OCI-LY3 (cell line): ENCODE measurements at regions not wholly inside any gene's neighbourhood (a gene's known extent, or its start where the extent isn't known, plus 50 kb on each side); places are given as distances from the start of the nearest gene placed in this dataset.

Experiments
- H2AFZ ChIP-seq: fragments of 200-600, 300-600 bp; shearing (Covaris generic); 2 replicates; pipeline ENCODE4 v1.6.0; 2014; ENCODE audit warnings: antibody characterized with exemption, low read depth, low read length
- H3K27ac ChIP-seq: fragments of 200-600, 300-600 bp; sonication (generic); 2 replicates; pipeline ENCODE4 v1.5.1; 2014; ENCODE audit warnings: mild to moderate bottlenecking, low read length, moderate library complexity, mixed read lengths
- H3K27me3 ChIP-seq: fragments of 200-600, 300-600 bp; sonication (generic); 2 replicates; pipeline ENCODE4 v1.6.1; 2014; ENCODE audit warnings: low read depth, low read length, mixed read lengths
- H3K36me3 ChIP-seq: fragments of 200-600, 300-600 bp; sonication (generic); replicated peaks from 2 replicates; pipeline ENCODE3; 2014; ENCODE audit warnings: low read depth, low read length, mixed read lengths
- H3K4me1 ChIP-seq: fragments of 300-600, 200-600 bp; sonication (generic); 2 replicates; pipeline ENCODE4 v1.6.1; 2014; ENCODE audit warnings: low read length, mixed read lengths
- H3K4me2 ChIP-seq: fragments of 200-600, 300-600 bp; sonication (generic); 2 replicates; pipeline ENCODE4 v1.6.1; 2014; ENCODE audit warnings: low read length, mixed read lengths
- H3K4me3 ChIP-seq: fragments of 300-600, 200-600 bp; sonication (generic); 2 replicates; pipeline ENCODE4 v1.5.1; 2014; ENCODE audit warnings: antibody characterized with exemption, mild to moderate bottlenecking, low read length, moderate library complexity
- H3K79me2 ChIP-seq: fragments of 300-600, 200-600 bp; shearing (Covaris generic); 2 replicates; pipeline ENCODE4 v1.6.1; 2014; ENCODE audit warnings: mild to moderate bottlenecking, low read length, mixed read lengths
- H3K9ac ChIP-seq: fragments of 300-600, 200-600 bp; shearing (Covaris generic); 2 replicates; pipeline ENCODE4 v1.6.0; 2014; ENCODE audit warnings: mild to moderate bottlenecking, low read length, moderate library complexity
- H3K9me3 ChIP-seq: fragments of 200-600, 300-600 bp; shearing (Covaris generic); 2 replicates; pipeline ENCODE4 v1.6.1; 2014; ENCODE audit warnings: low read length, mixed read lengths; ENCODE audit not compliant: insufficient read depth
- H4K20me1 ChIP-seq: fragments of 200-600, 300-600 bp; sonication (generic); 2 replicates; pipeline ENCODE4 v1.6.1; 2016; ENCODE audit warnings: low read length, mixed read lengths; ENCODE audit not compliant: insufficient read depth
- EZH2phosphoT487 ChIP-seq: fragments of 200-600 bp; shearing (Covaris generic); IDR thresholded peaks from 2 replicates; pipeline ENCODE4 v1.6.1; 2018; ENCODE audit warnings: antibody characterized with exemption, mixed run types, low read depth
- TF ChIP-seq, protein P1 (sequence below): fragments of 200-600, 300-600 bp; sonication (generic); IDR thresholded peaks from 2 replicates; pipeline ENCODE4 v1.5.1; 2014; ENCODE audit warnings: antibody characterized with exemption, low read length, low read depth

DNA sequence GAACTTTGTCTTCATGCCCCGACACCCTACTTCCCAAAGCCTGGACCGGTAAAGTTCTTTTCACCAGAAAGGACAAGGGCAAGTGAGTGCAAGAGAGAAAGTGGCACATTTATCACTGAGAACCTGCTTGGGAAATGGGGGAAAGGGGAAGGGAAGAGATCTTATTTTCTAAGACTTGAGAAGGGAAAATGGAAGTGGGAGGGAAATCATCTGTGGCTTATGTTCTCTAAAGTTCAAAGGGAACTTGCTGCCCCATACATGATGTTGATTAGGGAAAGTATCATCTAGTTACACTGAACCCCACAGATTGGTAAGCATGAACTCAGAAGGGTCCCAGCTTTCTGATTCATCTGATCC, 199.5 kb upstream of the LPP start:
- Histone ChIP-seq H3K27me3 (peaks cover 45% of the 10 kb centered on the region), H3K79me2 (no peaks in the 10 kb centered on the region), H3K4me3 (no peak overlapping the region), H3K4me1 (peaks cover 26% of the 10 kb centered on the region), H4K20me1 (no peaks in the 10 kb centered on the region), H2AFZ (no peak overlapping the region), H3K9me3 (peaks cover 8% of the 10 kb centered on the region; the same call in 1 of the 2 replicates), H3K36me3 (no peaks in the 10 kb centered on the region), H3K4me2 (no peak overlapping the region), H3K27ac (no peak overlapping the region), H3K9ac (no peak overlapping the region)
- TF ChIP-seq EZH2phosphoT487, result no peak
- TF ChIP-seq, protein P1, sequence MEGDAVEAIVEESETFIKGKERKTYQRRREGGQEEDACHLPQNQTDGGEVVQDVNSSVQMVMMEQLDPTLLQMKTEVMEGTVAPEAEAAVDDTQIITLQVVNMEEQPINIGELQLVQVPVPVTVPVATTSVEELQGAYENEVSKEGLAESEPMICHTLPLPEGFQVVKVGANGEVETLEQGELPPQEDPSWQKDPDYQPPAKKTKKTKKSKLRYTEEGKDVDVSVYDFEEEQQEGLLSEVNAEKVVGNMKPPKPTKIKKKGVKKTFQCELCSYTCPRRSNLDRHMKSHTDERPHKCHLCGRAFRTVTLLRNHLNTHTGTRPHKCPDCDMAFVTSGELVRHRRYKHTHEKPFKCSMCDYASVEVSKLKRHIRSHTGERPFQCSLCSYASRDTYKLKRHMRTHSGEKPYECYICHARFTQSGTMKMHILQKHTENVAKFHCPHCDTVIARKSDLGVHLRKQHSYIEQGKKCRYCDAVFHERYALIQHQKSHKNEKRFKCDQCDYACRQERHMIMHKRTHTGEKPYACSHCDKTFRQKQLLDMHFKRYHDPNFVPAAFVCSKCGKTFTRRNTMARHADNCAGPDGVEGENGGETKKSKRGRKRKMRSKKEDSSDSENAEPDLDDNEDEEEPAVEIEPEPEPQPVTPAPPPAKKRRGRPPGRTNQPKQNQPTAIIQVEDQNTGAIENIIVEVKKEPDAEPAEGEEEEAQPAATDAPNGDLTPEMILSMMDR, result no peak

DNA sequence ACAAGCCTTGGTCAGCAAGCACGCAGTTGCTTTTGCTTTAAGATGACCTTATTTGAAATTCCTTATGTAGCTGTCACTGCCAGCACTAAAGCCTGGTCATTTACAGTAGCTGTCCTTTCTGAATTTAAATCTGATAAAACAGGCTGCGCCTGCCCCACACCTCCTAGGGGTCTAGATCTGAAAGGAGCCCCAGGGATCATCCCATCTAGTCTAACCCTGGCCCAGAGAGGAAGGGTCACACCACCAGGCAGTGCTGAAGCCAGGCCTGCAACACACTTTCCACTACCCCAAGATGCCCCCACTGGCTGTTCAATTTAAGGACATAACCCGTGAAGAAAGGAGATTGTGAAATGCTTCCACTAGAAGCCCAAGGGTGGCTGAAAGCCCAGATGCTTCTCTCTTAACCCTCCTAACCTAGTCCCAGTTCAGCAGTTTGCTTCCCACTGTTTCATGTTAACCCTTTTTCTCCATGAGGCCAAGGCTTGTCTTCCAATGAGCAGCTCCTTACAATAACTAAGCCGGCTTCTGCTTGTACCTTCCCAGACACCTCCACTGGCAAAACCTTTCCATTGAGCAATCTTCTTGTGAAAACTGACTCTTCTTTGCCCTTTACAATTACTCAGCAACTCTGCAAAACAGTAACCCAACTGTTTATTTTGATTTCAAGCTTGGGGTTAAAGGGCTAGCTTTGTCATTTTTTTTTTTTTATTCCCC, 198.9 kb upstream of the LPP start:
- no peak overlapping the region for H3K4me2 ChIP-seq

DNA sequence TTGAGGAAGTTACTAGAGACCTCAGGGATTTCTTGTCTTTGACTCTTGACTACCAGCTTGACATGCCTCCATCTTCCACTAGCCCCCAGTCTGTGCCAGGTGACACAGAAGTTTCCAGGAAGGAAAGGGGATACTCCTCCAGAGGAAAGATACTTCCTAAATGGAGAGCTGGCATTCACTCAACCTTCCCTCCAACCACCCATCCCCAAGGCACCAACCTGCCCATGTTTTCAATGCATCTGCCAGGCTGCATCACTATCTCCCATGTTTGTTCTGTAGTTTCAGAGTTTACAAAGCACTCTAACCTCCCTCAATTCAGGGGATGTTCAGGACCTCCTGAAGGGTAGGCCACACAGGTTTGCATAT, 198.4 kb upstream of the LPP start:
- no peak overlapping the region for H3K4me2 ChIP-seq
- no peak overlapping the region for H2AFZ ChIP-seq
- TF ChIP-seq, protein P1, result no peak
- no peak for TF ChIP-seq EZH2phosphoT487
- no peak overlapping the region for H3K9ac ChIP-seq
- H3K9me3 ChIP-seq, result peaks cover 8% of the 10 kb centered on the region; the same call in 1 of the 2 replicates
- peaks cover 46% of the 10 kb centered on the region for H3K27me3 ChIP-seq
- no peak overlapping the region for H3K27ac ChIP-seq
- H3K4me3 ChIP-seq, result no peak overlapping the region
- no peaks in the 10 kb centered on the region for H3K36me3 ChIP-seq
- peaks cover 26% of the 10 kb centered on the region for H3K4me1 ChIP-seq
- no peaks in the 10 kb centered on the region for H3K79me2 ChIP-seq
- H4K20me1 ChIP-seq, result no peaks in the 10 kb centered on the region

More for the DNA sequence above, 198.9 kb upstream of the LPP start:
- Histone ChIP-seq H3K36me3 (no peaks in the 10 kb centered on the region), H3K27me3 (peaks cover 47% of the 10 kb centered on the region), H3K9ac (no peak overlapping the region), H3K4me1 (peaks cover 26% of the 10 kb centered on the region), H3K79me2 (no peaks in the 10 kb centered on the region), H3K4me3 (no peak overlapping the region), H2AFZ (no peak overlapping the region), H3K9me3 (peaks cover 8% of the 10 kb centered on the region; the same call in 1 of the 2 replicates), H3K27ac (no peak overlapping the region), H4K20me1 (no peaks in the 10 kb centered on the region)
- no peak for TF ChIP-seq EZH2phosphoT487
- TF ChIP-seq, protein P1, result no peak

DNA sequence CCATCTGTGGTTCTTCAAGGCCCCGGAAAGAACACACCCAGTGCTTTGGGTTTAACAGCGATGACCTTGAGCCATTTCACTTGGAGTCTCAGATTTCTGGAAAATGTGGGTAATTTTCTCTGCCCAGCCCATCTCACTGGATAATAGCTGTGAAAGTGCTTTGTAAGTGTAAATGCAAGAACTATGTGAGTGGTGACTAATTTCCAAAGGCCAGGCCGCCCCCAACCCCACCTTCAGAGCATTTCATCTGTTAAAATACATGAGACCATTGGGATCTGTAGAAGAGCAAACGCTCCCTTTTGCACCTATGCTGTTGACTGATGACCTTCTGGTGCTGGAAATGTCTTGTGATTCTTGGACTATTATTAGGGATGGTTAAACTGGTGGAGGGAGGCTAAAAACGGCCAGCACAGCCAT, 196.8 kb upstream of the LPP start:
- Histone ChIP-seq H3K4me1 (peaks cover 19% of the 10 kb centered on the region), H2AFZ (no peak overlapping the region), H3K79me2 (no peaks in the 10 kb centered on the region), H3K27ac (no peak overlapping the region), H4K20me1 (no peaks in the 10 kb centered on the region), H3K9ac (no peak overlapping the region), H3K4me2 (no peak overlapping the region), H3K4me3 (no peak overlapping the region), H3K27me3 (peaks cover 47% of the 10 kb centered on the region), H3K9me3 (peaks cover 8% of the 10 kb centered on the region; the same call in 1 of the 2 replicates), H3K36me3 (no peaks in the 10 kb centered on the region)
- TF ChIP-seq EZH2phosphoT487, result no peak
- TF ChIP-seq, protein P1, result no peak
